Thyroid gland (tissue), 4 donors: ENCODE measurements at regions not wholly inside any gene's neighbourhood (a gene's known extent, or its start where the extent isn't known, plus 50 kb on each side); places are given as distances from the start of the nearest gene placed in this dataset.
"Not testable (repeated sequence)": the region's sequence is repeated elsewhere in the genome, so short reads cannot be mapped to it uniquely, and the experiment has no call there.

Source experiments
- CTCF ChIP-seq, 6 experiments: fragments of 200-600 bp in 3 of 6; fragments of 450-650 bp in 3 of 6; sonication (generic) in 3 of 6; IDR thresholded peaks; one replicate each; pipeline ENCODE4 v1.5.1; 2016 to 2019; ENCODE audit warnings: antibody characterized with exemption in 6 of 6, mild to moderate bottlenecking in 2 of 6, inconsistent platforms in 1 of 6, moderate library complexity in 1 of 6
- POLR2A ChIP-seq, 2 donors: fragments of 450-650 bp; IDR thresholded peaks; one replicate each; pipeline ENCODE4 v1.6.1; 2017; ENCODE audit warnings: antibody characterized with exemption in 2 of 2, mild to moderate bottlenecking in 2 of 2, moderate library complexity in 1 of 2

GRCh38 chr2:91842913-91843312 lies 3028.3 kb upstream of the TEKT4 start:
- TF ChIP-seq CTCF, POLR2A (IDR thresholded peaks at IDR 0.05): not testable (repeated sequence)
